ENCODE measurements at regions not wholly inside any gene's neighbourhood (a gene's known extent, or its start where the extent isn't known, plus 50 kb on each side); places are given as distances from the start of the nearest gene placed in this dataset.

DNA sequence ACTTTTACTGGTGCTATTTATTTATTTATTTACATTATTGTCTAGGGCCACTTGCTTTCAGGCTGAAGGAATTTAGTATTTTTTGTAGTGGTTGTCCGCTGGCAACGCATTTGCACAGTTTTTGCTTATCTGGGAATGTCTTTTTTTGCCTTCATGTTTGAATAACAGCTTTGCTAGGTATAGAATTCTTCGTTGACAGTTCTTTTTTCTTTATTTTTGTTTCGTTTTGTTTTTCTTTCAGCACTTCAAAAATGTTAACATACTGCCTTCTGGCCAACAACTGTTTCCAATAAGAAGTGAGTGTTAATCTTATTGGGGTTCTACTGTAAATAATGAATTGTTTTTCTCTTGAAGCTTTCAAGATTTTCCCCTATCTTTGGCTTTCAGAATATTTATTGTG is 252.7 kb upstream of the TARS1 start:
- TF ChIP-seq, protein P1, sequence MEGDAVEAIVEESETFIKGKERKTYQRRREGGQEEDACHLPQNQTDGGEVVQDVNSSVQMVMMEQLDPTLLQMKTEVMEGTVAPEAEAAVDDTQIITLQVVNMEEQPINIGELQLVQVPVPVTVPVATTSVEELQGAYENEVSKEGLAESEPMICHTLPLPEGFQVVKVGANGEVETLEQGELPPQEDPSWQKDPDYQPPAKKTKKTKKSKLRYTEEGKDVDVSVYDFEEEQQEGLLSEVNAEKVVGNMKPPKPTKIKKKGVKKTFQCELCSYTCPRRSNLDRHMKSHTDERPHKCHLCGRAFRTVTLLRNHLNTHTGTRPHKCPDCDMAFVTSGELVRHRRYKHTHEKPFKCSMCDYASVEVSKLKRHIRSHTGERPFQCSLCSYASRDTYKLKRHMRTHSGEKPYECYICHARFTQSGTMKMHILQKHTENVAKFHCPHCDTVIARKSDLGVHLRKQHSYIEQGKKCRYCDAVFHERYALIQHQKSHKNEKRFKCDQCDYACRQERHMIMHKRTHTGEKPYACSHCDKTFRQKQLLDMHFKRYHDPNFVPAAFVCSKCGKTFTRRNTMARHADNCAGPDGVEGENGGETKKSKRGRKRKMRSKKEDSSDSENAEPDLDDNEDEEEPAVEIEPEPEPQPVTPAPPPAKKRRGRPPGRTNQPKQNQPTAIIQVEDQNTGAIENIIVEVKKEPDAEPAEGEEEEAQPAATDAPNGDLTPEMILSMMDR (IDR thresholded peaks at IDR 0.05): no peak
- no peak for TF ChIP-seq POLR2A (IDR thresholded peaks at IDR 0.05)
